ENCODE measurements at regions not wholly inside any gene's neighbourhood (a gene's known extent, or its start where the extent isn't known, plus 50 kb on each side); places are given as distances from the start of the nearest gene placed in this dataset.

DNA sequence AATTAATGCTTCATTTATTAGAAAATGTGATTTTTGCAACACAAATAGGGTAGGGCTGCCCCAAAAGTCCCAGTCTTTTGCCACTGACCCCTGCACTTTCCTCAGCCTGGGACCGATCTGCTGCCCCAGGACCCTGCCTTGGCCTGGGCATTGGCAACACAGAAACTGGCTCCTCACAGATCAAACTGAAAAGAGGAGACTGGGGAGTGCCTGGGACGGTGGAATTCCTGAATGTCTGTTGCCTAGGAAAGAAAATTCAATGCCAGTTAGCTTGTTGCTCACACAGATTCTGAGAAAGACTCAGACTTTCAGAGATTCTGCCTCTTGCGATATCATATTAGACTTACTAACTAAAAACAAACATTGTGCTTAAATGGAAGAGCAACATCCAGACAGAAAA, 211.2 kb downstream of the VAPA start:
- TF ChIP-seq, protein P1, sequence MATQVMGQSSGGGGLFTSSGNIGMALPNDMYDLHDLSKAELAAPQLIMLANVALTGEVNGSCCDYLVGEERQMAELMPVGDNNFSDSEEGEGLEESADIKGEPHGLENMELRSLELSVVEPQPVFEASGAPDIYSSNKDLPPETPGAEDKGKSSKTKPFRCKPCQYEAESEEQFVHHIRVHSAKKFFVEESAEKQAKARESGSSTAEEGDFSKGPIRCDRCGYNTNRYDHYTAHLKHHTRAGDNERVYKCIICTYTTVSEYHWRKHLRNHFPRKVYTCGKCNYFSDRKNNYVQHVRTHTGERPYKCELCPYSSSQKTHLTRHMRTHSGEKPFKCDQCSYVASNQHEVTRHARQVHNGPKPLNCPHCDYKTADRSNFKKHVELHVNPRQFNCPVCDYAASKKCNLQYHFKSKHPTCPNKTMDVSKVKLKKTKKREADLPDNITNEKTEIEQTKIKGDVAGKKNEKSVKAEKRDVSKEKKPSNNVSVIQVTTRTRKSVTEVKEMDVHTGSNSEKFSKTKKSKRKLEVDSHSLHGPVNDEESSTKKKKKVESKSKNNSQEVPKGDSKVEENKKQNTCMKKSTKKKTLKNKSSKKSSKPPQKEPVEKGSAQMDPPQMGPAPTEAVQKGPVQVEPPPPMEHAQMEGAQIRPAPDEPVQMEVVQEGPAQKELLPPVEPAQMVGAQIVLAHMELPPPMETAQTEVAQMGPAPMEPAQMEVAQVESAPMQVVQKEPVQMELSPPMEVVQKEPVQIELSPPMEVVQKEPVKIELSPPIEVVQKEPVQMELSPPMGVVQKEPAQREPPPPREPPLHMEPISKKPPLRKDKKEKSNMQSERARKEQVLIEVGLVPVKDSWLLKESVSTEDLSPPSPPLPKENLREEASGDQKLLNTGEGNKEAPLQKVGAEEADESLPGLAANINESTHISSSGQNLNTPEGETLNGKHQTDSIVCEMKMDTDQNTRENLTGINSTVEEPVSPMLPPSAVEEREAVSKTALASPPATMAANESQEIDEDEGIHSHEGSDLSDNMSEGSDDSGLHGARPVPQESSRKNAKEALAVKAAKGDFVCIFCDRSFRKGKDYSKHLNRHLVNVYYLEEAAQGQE (IDR thresholded peaks at IDR 0.05; ENCODE audit: unreplicated experiment) = no peak
- TF ChIP-seq, protein P2, sequence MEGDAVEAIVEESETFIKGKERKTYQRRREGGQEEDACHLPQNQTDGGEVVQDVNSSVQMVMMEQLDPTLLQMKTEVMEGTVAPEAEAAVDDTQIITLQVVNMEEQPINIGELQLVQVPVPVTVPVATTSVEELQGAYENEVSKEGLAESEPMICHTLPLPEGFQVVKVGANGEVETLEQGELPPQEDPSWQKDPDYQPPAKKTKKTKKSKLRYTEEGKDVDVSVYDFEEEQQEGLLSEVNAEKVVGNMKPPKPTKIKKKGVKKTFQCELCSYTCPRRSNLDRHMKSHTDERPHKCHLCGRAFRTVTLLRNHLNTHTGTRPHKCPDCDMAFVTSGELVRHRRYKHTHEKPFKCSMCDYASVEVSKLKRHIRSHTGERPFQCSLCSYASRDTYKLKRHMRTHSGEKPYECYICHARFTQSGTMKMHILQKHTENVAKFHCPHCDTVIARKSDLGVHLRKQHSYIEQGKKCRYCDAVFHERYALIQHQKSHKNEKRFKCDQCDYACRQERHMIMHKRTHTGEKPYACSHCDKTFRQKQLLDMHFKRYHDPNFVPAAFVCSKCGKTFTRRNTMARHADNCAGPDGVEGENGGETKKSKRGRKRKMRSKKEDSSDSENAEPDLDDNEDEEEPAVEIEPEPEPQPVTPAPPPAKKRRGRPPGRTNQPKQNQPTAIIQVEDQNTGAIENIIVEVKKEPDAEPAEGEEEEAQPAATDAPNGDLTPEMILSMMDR (conservative IDR thresholded peaks at IDR 0.05; ENCODE audit: low read depth in 2 of 2) = no peak
